ENCODE measurements at regions not wholly inside any gene's neighbourhood (a gene's known extent, or its start where the extent isn't known, plus 50 kb on each side); places are given as distances from the start of the nearest gene placed in this dataset.
"Not testable (repeated sequence)": the region's sequence is repeated elsewhere in the genome, so short reads cannot be mapped to it uniquely, and the experiment has no call there.

DNA sequence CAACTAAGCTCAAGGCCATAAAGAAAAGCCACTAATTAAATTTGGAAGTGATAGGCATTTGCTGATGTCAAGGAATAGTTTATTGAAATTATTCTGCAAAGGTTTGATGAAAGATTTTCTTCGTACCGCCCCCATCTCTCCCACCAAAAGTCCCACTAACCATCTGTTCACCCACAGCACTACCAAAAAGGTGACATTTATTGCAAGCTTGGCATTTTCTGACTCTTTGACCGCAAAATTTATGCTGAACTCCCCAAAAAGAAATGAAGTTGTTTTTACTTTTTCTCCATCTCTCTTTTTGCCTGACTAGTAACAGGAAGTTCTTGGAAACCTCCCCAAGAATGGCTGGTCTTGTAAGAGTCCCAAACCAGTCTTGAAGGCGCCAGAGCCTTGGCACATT lies 384.9 kb upstream of the SOX9 start:
- intact Hi-C loops (cut with DNase I), result no loop called here
- DNase-seq (ENCODE audit: low spot score), result no peak

DNA sequence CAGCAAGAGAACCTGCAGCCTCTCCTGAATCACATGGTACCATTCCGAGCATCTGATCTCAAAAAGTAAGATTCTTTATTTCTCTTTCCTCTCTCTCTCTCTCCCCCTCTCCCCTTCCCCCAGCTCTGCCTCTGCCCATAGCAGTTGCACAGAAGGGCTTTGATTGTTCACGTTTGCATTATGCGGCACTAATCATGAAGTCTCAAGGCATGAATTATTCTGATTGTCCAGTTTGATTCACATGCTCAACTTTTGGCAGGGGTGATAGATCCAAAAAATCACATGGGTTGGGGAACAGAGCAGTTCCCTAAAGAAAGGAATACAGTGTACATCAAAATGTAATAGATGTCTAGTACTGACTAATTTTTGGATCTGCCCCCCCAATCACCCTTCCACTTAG lies 380.0 kb upstream of the SOX9 start:
- intact Hi-C loops (cut with DNase I), result no loop called here
- no peak for DNase-seq (ENCODE audit: low spot score)

GRCh38 chr17:71741836-71742235 lies 379.0 kb upstream of the SOX9 start:
- no peak for DNase-seq (ENCODE audit: low spot score)
- intact Hi-C loops (cut with DNase I), result no loop called here

DNA sequence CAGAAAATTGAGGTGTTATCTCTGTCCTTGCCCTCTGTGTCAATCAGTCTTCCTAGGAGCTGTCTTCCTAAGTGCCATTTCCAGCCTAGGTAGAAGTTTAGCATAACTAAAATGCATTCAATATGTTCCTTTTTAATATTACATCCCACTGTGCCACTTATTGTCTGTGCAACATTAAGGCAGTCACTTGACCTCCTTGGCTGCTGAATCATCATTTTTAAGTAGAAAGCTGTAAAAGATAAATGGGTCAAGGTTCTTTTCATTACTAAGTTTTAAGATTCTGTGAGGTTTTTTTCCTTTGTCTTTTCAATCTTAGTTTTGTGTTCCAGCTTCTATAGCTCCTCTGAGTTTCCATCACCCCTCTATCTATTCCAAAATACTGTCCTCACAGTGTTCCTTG lies 371.9 kb upstream of the SOX9 start:
- intact Hi-C loops (cut with DNase I), result no loop called here
- no peak for DNase-seq (ENCODE audit: low spot score)

DNA sequence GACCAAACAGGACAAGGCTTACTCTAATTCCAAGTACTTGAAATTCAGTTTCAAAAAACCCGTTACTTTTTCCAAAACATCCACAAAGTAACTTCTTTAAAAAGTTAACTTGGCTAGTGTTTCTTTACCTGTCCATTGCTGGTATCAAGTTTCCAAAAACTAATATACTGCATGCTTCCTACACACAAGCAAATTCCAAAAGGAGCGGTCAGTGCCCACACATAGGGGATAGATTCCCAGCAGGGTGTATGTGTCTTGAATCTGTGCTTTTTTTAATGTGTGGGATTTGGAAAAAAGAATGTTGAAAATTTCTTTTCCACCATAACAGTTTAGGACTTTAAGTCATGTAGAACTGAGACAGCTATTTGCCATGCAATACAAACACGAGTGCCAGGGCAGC lies 367.8 kb upstream of the SOX9 start:
- intact Hi-C loops (cut with DNase I), result no loop called here
- DNase-seq (ENCODE audit: low spot score), result no peak

GRCh38 chr17:71757156-71757555 lies 363.7 kb upstream of the SOX9 start:
- intact Hi-C loops (cut with DNase I), result no loop called here
- no peak for DNase-seq (ENCODE audit: low spot score)

GRCh38 chr17:71757956-71758355 lies 362.9 kb upstream of the SOX9 start:
- intact Hi-C loops (cut with DNase I), result no loop called here
- DNase-seq (ENCODE audit: low spot score), result no peak

GRCh38 chr17:71759422-71760060 lies 361.3 kb upstream of the SOX9 start:
- no peak for DNase-seq (ENCODE audit: low spot score)
- intact Hi-C loops (cut with DNase I), result no loop called here

DNA sequence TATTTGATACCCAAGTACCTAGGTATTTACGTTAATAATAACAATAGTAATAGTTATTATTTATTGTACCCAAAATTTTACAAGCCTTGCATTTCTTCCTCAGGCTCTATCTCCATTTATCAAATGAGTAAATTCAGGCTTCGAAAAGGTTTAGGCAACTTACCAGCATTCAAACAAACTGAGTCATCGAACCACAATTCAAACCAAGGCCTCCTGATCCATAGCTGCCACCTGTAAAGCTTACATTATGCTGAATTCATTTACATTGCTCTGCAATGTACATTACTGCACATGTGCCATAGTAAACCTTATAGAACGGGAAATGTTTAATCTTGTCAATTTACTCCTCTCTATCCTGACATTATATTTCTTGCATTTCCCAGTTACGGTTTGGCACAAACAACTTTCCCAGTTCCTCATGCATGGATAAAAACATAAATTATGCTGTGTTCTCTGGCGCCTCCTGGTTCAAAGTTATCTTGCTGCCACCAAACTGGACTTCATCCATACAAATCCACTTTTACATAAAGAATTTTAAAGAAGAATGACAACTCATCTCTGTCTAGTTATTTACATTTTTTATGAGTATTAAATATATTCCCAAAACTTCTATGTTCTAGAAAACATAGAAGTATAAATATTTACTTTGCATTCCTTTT lies 360.6 kb upstream of the SOX9 start:
- no peak for DNase-seq (ENCODE audit: low spot score)
- intact Hi-C loops (cut with DNase I), result no loop called here

GRCh38 chr17:71762526-71762925 lies 358.3 kb upstream of the SOX9 start:
- DNase-seq (ENCODE audit: low spot score), result no peak
- intact Hi-C loops (cut with DNase I), result no loop called here

DNA sequence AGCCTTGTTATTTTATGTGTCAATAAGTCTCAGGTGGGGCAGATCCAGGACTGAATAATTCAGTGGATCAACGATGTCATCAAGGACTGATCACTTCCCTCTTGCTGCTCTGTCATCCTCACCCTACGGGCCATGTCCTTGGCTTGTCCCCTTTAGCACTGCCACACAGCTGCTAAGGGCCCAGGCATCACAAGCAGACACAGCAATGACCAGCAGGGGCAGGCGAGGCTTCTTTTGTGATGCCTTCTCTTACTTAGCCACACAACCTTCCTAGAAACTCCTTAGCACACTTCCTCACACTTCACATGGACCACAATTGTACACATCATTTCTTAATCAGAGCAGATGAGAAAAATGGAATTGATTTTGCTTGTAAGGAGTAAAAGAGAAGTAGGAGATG lies 356.3 kb upstream of the SOX9 start:
- intact Hi-C loops (cut with DNase I), result no loop called here
- DNase-seq (ENCODE audit: low spot score), result no peak

DNA sequence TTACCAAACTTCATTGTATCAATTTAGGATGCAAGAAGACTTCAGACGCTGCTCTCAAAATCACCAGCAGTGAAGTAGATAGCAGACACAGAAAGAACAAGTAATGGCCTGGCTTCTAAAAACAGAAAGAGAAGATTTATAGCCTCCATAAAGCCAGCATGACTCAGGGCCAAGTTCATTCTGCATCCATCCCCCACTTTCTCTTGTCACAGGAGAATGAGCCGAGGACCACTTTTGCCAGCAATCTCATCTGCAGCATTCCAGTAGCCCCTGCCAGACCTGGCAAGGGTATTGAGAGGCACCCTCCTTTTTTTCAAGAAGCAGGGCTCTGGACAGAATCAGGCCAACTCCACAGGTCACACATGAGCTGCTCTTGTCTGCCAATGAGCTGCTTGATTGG lies 355.4 kb upstream of the SOX9 start:
- no peak for DNase-seq (ENCODE audit: low spot score)
- intact Hi-C loops (cut with DNase I), result no loop called here

DNA sequence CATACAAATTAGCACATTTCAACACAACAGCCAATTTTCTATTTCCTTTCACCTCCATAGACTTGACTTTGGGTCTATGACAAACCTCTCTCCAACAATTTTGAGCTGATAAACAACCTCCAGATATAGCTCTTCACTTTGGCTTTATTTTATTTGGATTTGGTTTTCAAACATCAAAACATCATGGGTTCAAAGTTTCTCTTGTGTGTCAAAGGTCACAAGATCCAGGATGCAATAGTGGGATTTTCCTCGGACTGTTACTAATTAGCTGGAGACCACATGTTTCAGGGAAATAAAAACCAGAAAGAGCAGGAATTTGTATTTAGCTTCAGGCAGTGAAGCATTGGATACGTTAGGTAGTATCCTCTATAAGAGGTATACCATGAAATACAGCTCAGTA lies 351.0 kb upstream of the SOX9 start:
- intact Hi-C loops (cut with DNase I), result no loop called here
- DNase-seq (ENCODE audit: low spot score), result no peak

DNA sequence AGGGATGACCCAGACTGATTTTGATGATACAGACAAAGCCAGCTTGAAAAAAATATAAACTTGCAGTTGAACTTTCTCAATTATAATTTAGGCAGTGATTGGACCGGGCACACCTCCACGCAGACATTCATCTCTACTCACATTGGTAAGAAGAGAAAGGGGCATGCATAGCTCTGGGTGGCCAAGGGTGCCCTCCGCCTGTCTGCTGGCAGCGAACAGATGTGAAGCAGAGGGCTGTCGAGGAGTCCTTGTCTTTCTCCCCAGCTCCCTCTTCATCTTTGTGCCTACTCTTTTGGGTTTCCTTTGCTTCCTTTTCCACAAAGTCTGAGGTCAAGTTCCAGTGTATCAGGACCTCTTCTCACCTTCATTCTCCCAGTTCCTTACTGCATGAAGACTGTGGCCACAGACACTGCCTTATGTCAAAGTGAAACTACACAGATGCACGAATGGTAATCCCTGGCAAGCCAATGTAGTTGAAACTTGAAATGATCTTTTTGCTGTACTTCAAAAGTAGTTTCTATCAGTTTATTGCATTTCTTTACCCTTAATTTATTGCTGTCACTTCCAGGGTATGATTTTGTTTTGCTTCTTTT lies 343.7 kb upstream of the SOX9 start:
- DNase-seq (ENCODE audit: low spot score), result no peak

GRCh38 chr17:71779482-71779881 lies 341.3 kb upstream of the SOX9 start:
- intact Hi-C loops (cut with DNase I), result no loop called here

More for the DNA sequence above, 343.7 kb upstream of the SOX9 start:
- intact Hi-C loops (cut with DNase I), result no loop called here

GRCh38 chr17:71780596-71780995 lies 340.2 kb upstream of the SOX9 start:
- intact Hi-C loops (cut with DNase I), result no loop called here
- DNase-seq (ENCODE audit: low spot score), result no peak

More at GRCh38 chr17:71779482-71779881, 341.3 kb upstream of the SOX9 start:
- DNase-seq (ENCODE audit: low spot score), result no peak

GRCh38 chr17:71782021-71782420 lies 338.8 kb upstream of the SOX9 start:
- intact Hi-C loops (cut with DNase I); DNase-seq (ENCODE audit: low spot score): not testable (repeated sequence)

- no peak for DNase-seq (ENCODE audit: low spot score)
- intact Hi-C loops (cut with DNase I), result no loop called here
Observed at GRCh38 chr17:71790791-71791190, 330.0 kb upstream of the SOX9 start.

- DNase-seq (ENCODE audit: low spot score), result no peak
- intact Hi-C loops (cut with DNase I), result no loop called here
Observed at GRCh38 chr17:71791311-71791710, 329.5 kb upstream of the SOX9 start.

DNA sequence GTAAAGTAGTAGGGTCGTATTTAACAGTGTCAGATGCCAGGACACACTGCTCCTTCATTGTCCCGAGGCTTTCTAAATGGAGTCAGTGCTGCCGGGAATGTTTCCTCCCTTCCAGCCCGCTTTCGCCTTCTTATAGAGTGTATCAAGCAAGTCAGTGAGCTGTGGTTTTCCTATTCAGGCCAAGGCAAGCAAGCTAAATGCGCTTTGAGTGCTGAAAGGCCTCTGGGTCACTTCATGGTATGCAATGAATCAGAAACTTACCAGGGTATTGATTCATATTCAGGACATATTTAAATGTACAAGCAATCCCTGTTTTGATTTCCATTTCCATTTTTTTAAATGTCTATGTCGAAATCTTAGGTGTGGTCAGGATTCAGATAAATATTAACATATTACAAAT lies 327.9 kb upstream of the SOX9 start:
- DNase-seq (ENCODE audit: low spot score), result no peak
- intact Hi-C loops (cut with DNase I), result no loop called here

DNA sequence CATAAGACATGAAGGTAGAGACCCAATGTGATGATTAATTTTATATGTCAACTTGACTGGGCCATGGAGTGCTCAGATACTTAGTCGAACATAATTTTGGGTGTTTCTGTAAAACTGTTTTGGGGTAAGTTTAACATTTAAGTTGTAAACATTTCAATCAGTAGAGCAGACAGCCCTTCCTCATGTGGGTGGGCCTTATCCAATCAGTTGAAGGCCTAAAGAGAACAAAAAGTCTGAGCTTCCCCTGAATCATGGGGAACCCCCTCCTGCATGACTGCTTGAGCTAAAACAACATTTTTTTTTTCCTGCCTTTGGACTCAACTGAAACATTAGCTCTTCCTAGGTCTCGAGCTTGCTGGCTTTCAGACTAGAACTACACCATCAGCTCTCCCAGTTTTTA lies 327.3 kb upstream of the SOX9 start:
- intact Hi-C loops (cut with DNase I), result no loop called here
- DNase-seq (ENCODE audit: low spot score), result no peak
